ENCODE measurements at regions not wholly inside any gene's neighbourhood (a gene's known extent, or its start where the extent isn't known, plus 50 kb on each side); places are given as distances from the start of the nearest gene placed in this dataset.

DNA sequence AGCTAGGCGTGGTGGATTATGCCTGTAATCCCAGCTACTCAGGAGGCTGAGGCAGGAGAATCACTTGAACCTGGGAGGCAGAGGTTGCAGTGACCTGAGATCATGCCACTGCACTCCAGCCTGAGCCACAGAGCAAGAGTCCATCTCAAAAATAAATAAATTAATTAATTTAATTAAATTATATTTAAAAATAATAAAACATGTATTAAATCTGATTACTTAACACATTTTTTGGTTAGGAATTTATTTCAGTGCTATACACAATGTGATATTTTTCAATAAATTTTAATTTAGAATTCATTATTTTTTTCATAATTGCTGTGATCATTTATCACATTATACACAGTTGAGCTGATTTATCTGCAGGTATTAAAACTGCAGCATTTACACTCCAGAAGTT, 1101.5 kb upstream of the MIR17HG start:
- no peak overlapping the region for H3K4me3 ChIP-seq (ENCODE audit: low read depth, low read length)
- TF ChIP-seq, protein P1, sequence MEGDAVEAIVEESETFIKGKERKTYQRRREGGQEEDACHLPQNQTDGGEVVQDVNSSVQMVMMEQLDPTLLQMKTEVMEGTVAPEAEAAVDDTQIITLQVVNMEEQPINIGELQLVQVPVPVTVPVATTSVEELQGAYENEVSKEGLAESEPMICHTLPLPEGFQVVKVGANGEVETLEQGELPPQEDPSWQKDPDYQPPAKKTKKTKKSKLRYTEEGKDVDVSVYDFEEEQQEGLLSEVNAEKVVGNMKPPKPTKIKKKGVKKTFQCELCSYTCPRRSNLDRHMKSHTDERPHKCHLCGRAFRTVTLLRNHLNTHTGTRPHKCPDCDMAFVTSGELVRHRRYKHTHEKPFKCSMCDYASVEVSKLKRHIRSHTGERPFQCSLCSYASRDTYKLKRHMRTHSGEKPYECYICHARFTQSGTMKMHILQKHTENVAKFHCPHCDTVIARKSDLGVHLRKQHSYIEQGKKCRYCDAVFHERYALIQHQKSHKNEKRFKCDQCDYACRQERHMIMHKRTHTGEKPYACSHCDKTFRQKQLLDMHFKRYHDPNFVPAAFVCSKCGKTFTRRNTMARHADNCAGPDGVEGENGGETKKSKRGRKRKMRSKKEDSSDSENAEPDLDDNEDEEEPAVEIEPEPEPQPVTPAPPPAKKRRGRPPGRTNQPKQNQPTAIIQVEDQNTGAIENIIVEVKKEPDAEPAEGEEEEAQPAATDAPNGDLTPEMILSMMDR (IDR thresholded peaks at IDR 0.05; ENCODE audit: low read depth, low read length), result no peak
- no peak for DNase-seq (ENCODE audit: low read depth, low spot score)
- H3K9me3 ChIP-seq (ENCODE audit: control insufficient read depth, insufficient read depth, low read length), result no peaks in the 10 kb centered on the region
- ChIA-PET POLR2A (no interaction called here), CTCF (no interaction called here)
- no peak overlapping the region for H3K27ac ChIP-seq (ENCODE audit: low read depth, low read length)
- H3K27me3 ChIP-seq (ENCODE audit: control insufficient read depth, insufficient read depth, low read length), result no peaks in the 10 kb centered on the region

DNA sequence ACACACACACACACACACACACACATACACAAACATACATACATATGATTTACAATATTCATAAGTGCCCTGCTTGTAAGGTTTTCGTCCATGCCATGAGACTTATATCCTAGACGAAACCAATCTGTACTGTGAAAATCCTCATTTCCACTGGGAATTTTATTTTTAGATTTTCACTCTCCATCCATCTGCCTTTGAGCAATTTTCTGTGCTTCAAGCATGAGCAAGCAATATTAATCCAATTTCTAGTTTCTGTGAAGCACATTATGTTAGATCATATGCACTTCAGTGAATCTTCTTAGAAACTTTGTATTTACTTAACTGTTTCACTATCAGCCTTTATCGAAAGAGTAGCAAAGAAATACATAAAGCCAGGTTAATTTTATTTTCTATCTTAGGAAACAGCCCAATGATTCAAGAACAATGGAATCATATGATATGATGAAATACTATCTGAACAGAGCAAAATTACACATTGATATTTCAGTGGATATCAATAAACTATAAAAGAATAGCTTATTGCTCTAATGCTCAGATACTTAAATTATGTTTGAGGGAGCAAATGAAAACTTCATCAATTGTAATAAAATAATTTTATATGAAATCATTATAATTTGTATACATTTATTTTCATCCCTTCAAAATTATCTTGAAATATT, 1100.7 kb upstream of the MIR17HG start:
- TF ChIP-seq, protein P1 (IDR thresholded peaks at IDR 0.05; ENCODE audit: low read depth, low read length), result no peak
- CTCF ChIA-PET, result no interaction called here
- no peak overlapping the region for H3K27ac ChIP-seq (ENCODE audit: low read depth, low read length)
- no peak overlapping the region for H3K4me3 ChIP-seq (ENCODE audit: low read depth, low read length)
- POLR2A ChIA-PET, result no interaction called here
- H3K9me3 ChIP-seq (ENCODE audit: control insufficient read depth, insufficient read depth, low read length), result no peaks in the 10 kb centered on the region
- DNase-seq (ENCODE audit: low read depth, low spot score), result no peak
- no peaks in the 10 kb centered on the region for H3K27me3 ChIP-seq (ENCODE audit: control insufficient read depth, insufficient read depth, low read length)

DNA sequence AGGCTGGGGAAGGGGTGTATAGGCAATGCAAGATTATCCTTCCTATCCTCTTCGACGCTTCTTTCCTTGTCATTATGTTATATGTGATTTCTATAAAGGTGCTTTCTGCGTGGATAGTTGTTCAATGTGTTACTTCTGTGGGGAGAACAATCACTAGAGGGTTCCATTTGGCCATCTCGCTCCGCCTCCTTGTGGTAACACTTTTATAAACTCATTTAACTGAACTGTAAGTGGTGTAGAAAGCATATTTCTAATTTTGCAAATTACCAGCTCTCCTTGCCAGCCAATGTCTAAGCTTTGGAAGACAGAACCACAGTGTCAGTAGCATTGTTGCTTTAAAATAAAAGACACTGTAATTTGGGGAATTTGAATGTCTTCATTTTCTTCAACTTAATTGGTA, 1093.7 kb upstream of the MIR17HG start:
- Histone ChIP-seq H3K4me3 (ENCODE audit: low read depth, low read length) (no peak overlapping the region), H3K27me3 (ENCODE audit: control insufficient read depth, insufficient read depth, low read length) (no peaks in the 10 kb centered on the region), H3K9me3 (ENCODE audit: control insufficient read depth, insufficient read depth, low read length) (no peaks in the 10 kb centered on the region), H3K27ac (ENCODE audit: low read depth, low read length) (no peak overlapping the region)
- TF ChIP-seq, protein P1 (IDR thresholded peaks at IDR 0.05; ENCODE audit: low read depth, low read length), result no peak
- ChIA-PET POLR2A (no interaction called here), CTCF (no interaction called here)
- DNase-seq (ENCODE audit: low read depth, low spot score), result no peak

DNA sequence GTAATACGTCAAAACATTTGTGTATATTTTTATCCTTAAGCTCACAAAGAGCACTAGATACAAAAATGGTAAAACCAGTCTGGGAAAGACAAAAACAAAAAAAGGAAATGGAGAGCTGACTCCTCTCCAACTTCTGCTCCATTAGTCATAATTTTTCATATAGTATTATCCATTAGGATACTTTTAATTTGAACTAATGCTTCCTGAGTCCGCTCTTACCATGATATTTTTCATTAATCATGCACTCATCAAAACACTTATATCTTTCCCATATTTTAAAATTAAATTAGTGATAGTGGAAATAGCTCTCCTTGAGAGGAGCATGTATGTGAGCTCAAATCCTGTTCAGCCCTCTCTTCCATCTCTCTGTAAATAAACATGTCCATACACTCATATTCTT, 1093.0 kb upstream of the MIR17HG start:
- no peak overlapping the region for H3K4me3 ChIP-seq (ENCODE audit: low read depth, low read length)
- POLR2A ChIA-PET, result no interaction called here
- TF ChIP-seq, protein P1 (IDR thresholded peaks at IDR 0.05; ENCODE audit: low read depth, low read length), result no peak
- no peak overlapping the region for H3K27ac ChIP-seq (ENCODE audit: low read depth, low read length)
- CTCF ChIA-PET, result no interaction called here
- no peaks in the 10 kb centered on the region for H3K27me3 ChIP-seq (ENCODE audit: control insufficient read depth, insufficient read depth, low read length)
- no peaks in the 10 kb centered on the region for H3K9me3 ChIP-seq (ENCODE audit: control insufficient read depth, insufficient read depth, low read length)
- DNase-seq (ENCODE audit: low read depth, low spot score), result no peak

DNA sequence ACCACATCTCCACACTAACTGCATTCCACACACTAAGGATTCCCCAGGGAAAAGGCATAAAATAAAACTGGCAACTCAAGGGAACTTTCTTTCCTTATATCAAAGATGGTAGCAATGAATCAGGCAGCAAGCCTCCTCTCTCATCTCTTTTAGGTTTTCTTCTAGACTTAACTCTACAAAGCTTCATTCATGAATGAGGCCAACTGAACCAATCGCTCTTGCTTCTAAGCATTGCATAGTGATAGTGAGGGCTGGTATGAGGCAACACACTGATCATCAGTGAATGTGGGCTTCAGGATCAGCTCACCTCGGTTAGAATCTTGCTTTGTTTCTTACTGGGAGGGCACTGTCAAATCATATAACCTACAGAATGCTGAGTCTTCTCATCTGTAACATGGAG, 1090.7 kb upstream of the MIR17HG start:
- H3K27me3 ChIP-seq (ENCODE audit: control insufficient read depth, insufficient read depth, low read length), result no peaks in the 10 kb centered on the region
- H3K9me3 ChIP-seq (ENCODE audit: control insufficient read depth, insufficient read depth, low read length), result no peaks in the 10 kb centered on the region
- DNase-seq (ENCODE audit: low read depth, low spot score), result no peak
- POLR2A ChIA-PET, result no interaction called here
- H3K4me3 ChIP-seq (ENCODE audit: low read depth, low read length), result no peak overlapping the region
- H3K27ac ChIP-seq (ENCODE audit: low read depth, low read length), result no peak overlapping the region
- TF ChIP-seq, protein P1 (IDR thresholded peaks at IDR 0.05; ENCODE audit: low read depth, low read length), result no peak
- CTCF ChIA-PET, result no interaction called here

All from AG04450 (cell line).